OCI-LY1 (cell line): ENCODE measurements at regions not wholly inside any gene's neighbourhood (a gene's known extent, or its start where the extent isn't known, plus 50 kb on each side); places are given as distances from the start of the nearest gene placed in this dataset.

Experiments
- H2AFZ ChIP-seq: fragments of 200-600 bp; sonication (generic), shearing (Covaris generic); 2 replicates; pipeline ENCODE4 v1.6.0; 2014; ENCODE audit warnings: antibody characterized with exemption, mild to moderate bottlenecking, low read length
- H3F3A ChIP-seq: fragments of 200-600 bp; sonication (generic), shearing (Covaris generic); 2 replicates; pipeline ENCODE4 v1.6.0; 2014; ENCODE audit warnings: mild to moderate bottlenecking, antibody characterized with exemption, low read length, moderate library complexity; ENCODE audit not compliant: insufficient read depth
- H3K27ac ChIP-seq: fragments of 200-600 bp; sonication (generic); 2 replicates; pipeline ENCODE4 v1.5.1; 2014; ENCODE audit warnings: low read length, mixed run types, mild to moderate bottlenecking, low read depth; ENCODE audit not compliant: poor library complexity, severe bottlenecking
- H3K27me3 ChIP-seq: fragments of 200-600 bp; sonication (generic); 2 replicates; pipeline ENCODE4 v1.6.0; 2014; ENCODE audit warnings: antibody characterized with exemption, mild to moderate bottlenecking, low read length, moderate library complexity; ENCODE audit not compliant: insufficient read depth
- H3K36me3 ChIP-seq: fragments of 200-600 bp; sonication (generic); 2 replicates; pipeline ENCODE4 v1.6.1; 2014; ENCODE audit warnings: mild to moderate bottlenecking, antibody characterized with exemption, low read length, moderate library complexity, mixed read lengths; ENCODE audit not compliant: insufficient read depth
- H3K4me1 ChIP-seq: fragments of 200-600 bp; sonication (generic); 2 replicates; pipeline ENCODE4 v1.5.1; 2014; ENCODE audit warnings: mild to moderate bottlenecking, low read length, moderate library complexity; ENCODE audit not compliant: insufficient read depth, severe bottlenecking
- H3K4me2 ChIP-seq: fragments of 200-600 bp; sonication (generic), shearing (Covaris generic); 2 replicates; pipeline ENCODE4 v1.6.1; 2014; ENCODE audit warnings: low read length
- H3K4me3 ChIP-seq: fragments of 200-600 bp; sonication (generic); 2 replicates; pipeline ENCODE4 v1.5.1; 2014; ENCODE audit warnings: low read length, low read depth, mild to moderate bottlenecking, mixed read lengths; ENCODE audit not compliant: poor library complexity, severe bottlenecking
- H3K79me2 ChIP-seq: fragments of 200-600 bp; shearing (Covaris generic); 2 replicates; pipeline ENCODE4 v1.6.1; 2016; ENCODE audit warnings: mixed run types, low read length, mixed read lengths; ENCODE audit not compliant: insufficient read depth
- H3K9ac ChIP-seq: fragments of 200-600 bp; sonication (generic), shearing (Covaris generic); 2 replicates; pipeline ENCODE4 v1.6.1; 2014; ENCODE audit warnings: mild to moderate bottlenecking, low read length, mixed read lengths
- H3K9me2 ChIP-seq: fragments of 200-600 bp; sonication (generic), shearing (Covaris generic); 2 replicates; pipeline ENCODE4 v1.6.1; 2014; ENCODE audit warnings: low read depth, mild to moderate bottlenecking, low read length, mixed read lengths
- H3K9me3 ChIP-seq: fragments of 200-600 bp; shearing (Covaris generic); 2 replicates; pipeline ENCODE4 v1.6.1; 2014; ENCODE audit warnings: low read length, mixed read lengths
- H4K20me1 ChIP-seq: fragments of 200-600 bp; sonication (generic), shearing (Covaris generic); 2 replicates; pipeline ENCODE4 v1.6.0; 2016; ENCODE audit warnings: mild to moderate bottlenecking, low read length; ENCODE audit not compliant: insufficient read depth
- CTCF ChIP-seq: fragments of 200-600 bp; sonication (generic), shearing (Covaris generic); IDR thresholded peaks from 2 replicates; pipeline ENCODE4 v1.5.1; 2017; ENCODE audit warnings: mild to moderate bottlenecking, antibody characterized with exemption, low read length, moderate library complexity, mixed read lengths
- EZH2 ChIP-seq: fragments of 200-600 bp; sonication (generic), shearing (Covaris generic); IDR thresholded peaks from 2 replicates; pipeline ENCODE4 v1.8.0; 2017; ENCODE audit warnings: borderline replicate concordance, mixed run types, mild to moderate bottlenecking, antibody characterized with exemption, low read length, moderate library complexity, mixed read lengths

- no peaks in the 10 kb centered on the region for H3K4me1 ChIP-seq
- H3K9me3 ChIP-seq: no peaks in the 10 kb centered on the region
- H3K4me3 ChIP-seq: no peak overlapping the region
- peaks cover 13% of the 10 kb centered on the region; the same call in 1 of the 2 replicates for H3K27me3 ChIP-seq
- H3K79me2 ChIP-seq: no peaks in the 10 kb centered on the region
- TF ChIP-seq EZH2: no peak
- no peak for TF ChIP-seq CTCF
- H2AFZ ChIP-seq: no peak overlapping the region
- no peaks in the 10 kb centered on the region for H4K20me1 ChIP-seq
- no peak overlapping the region for H3K4me2 ChIP-seq
- H3K9ac ChIP-seq: no peak overlapping the region
- H3K9me2 ChIP-seq: no peaks in the 10 kb centered on the region
- no peaks in the 10 kb centered on the region for H3K36me3 ChIP-seq
- no peaks in the 10 kb centered on the region for H3F3A ChIP-seq
- no peak overlapping the region for H3K27ac ChIP-seq
Measured at GRCh38 chr14:104361921-104362681, 217.5 kb upstream of the C14orf180 start.

GRCh38 chr14:104362761-104363605 is 216.6 kb upstream of the C14orf180 start:
- Histone ChIP-seq H3K9ac (no peak overlapping the region), H3F3A (no peaks in the 10 kb centered on the region), H3K27ac (no peak overlapping the region), H3K36me3 (no peaks in the 10 kb centered on the region), H3K4me1 (no peaks in the 10 kb centered on the region), H3K9me2 (no peaks in the 10 kb centered on the region), H3K4me3 (no peak overlapping the region), H3K9me3 (no peaks in the 10 kb centered on the region), H2AFZ (no peak overlapping the region), H4K20me1 (no peaks in the 10 kb centered on the region), H3K4me2 (no peak overlapping the region), H3K27me3 (peaks cover 13% of the 10 kb centered on the region; the same call in 1 of the 2 replicates), H3K79me2 (no peaks in the 10 kb centered on the region)
- no peak for TF ChIP-seq CTCF
- TF ChIP-seq EZH2: no peak

GRCh38 chr14:104363891-104364760 is 215.4 kb upstream of the C14orf180 start:
- Histone ChIP-seq H3K27me3 (peaks cover 13% of the 10 kb centered on the region; the same call in 1 of the 2 replicates), H3K9ac (no peak overlapping the region), H3K79me2 (no peaks in the 10 kb centered on the region), H3K36me3 (no peaks in the 10 kb centered on the region), H3K4me3 (no peak overlapping the region), H3K4me2 (no peak overlapping the region), H4K20me1 (no peaks in the 10 kb centered on the region), H3K9me3 (no peaks in the 10 kb centered on the region), H3F3A (no peaks in the 10 kb centered on the region), H3K9me2 (no peaks in the 10 kb centered on the region), H3K27ac (no peak overlapping the region), H3K4me1 (no peaks in the 10 kb centered on the region), H2AFZ (no peak overlapping the region)
- no peak for TF ChIP-seq EZH2
- TF ChIP-seq CTCF: no peak
